H1 (cell line): ENCODE measurements at regions not wholly inside any gene's neighbourhood (a gene's known extent, or its start where the extent isn't known, plus 50 kb on each side); places are given as distances from the start of the nearest gene placed in this dataset.

ENCODE experiments used
- CTCF ChIA-PET: fragments of 300-600 bp; sonication (Branson Sonifier 250); formaldehyde crosslinking; loops from one replicate; lab custom pipeline; 2021; ENCODE audit not compliant: partially characterized antibody; lab: Charles Lee
- POLR2A ChIA-PET: fragments of 300-600 bp; sonication (Branson Sonifier 250); formaldehyde crosslinking; loops from one replicate; lab custom pipeline; 2021; ENCODE audit warnings: inconsistent platforms; ENCODE audit not compliant: partially characterized antibody; lab: Charles Lee
- DNase-seq, 2 experiments: peaks; one replicate each; pipeline versions ENCODE4 v3.0.0 to v3.0.0-alpha.2; 2010 to 2022; ENCODE audit warnings: low spot score in 2 of 2, low read depth in 1 of 2, mixed read lengths in 1 of 2
- FAIRE-seq: peaks from 2 replicates; lab custom pipeline; 2011; peaks lifted over from hg19 to GRCh38; lab: Jason Lieb, UNC
- H2AFZ ChIP-seq: 2 replicates; pipeline ENCODE4 v1.8.1; 2012; ENCODE audit warnings: low read length, inconsistent platforms
- H2AK5ac ChIP-seq: 2 replicates; pipeline ENCODE4 v1.6.1; 2013; ENCODE audit warnings: low read depth, low read length
- H2BK120ac ChIP-seq: replicated peaks from 2 replicates; pipeline ENCODE3; 2013; ENCODE audit warnings: low read depth, low read length, inconsistent platforms
- H2BK12ac ChIP-seq: 2 replicates; pipeline ENCODE4 v1.6.1; 2013; ENCODE audit warnings: low read depth, low read length
- H2BK15ac ChIP-seq: 2 replicates; pipeline ENCODE4 v1.6.1; 2013; ENCODE audit warnings: low read length
- H2BK20ac ChIP-seq: 2 replicates; pipeline ENCODE4 v1.6.1; 2013; ENCODE audit warnings: low read length
- H2BK5ac ChIP-seq: 2 replicates; pipeline ENCODE4 v1.6.1; 2013; ENCODE audit warnings: low read depth, low read length
- H3K14ac ChIP-seq: 2 replicates; pipeline ENCODE4 v1.6.1; 2013; ENCODE audit warnings: inconsistent platforms; ENCODE audit not compliant: insufficient read length
- H3K18ac ChIP-seq: 2 replicates; pipeline ENCODE4 v1.6.1; 2013; ENCODE audit warnings: low read length; ENCODE audit errors: extremely low read depth
- H3K23ac ChIP-seq: 2 replicates; pipeline ENCODE4 v1.6.1; 2013; ENCODE audit warnings: inconsistent platforms; ENCODE audit not compliant: insufficient read length
- H3K23me2 ChIP-seq: 2 replicates; pipeline ENCODE4 v1.6.1; 2013; ENCODE audit warnings: low read depth, low read length
- H3K27ac ChIP-seq: 2 replicates; pipeline ENCODE4 v1.6.1; 2011; ENCODE audit warnings: low read depth, low read length, inconsistent platforms
- H3K27me3 ChIP-seq, 4 experiments: replicated peaks in 1 of 4; 1 replicate in 1 of 4; 2 replicates in 3 of 4; pipeline versions ENCODE4 v1.6.1 to v1.8.1; 2011 to 2013; ENCODE audit warnings: low read length in 3 of 4, mild to moderate bottlenecking in 3 of 4, inconsistent platforms in 2 of 4, mixed read lengths in 2 of 4, moderate library complexity in 1 of 4; ENCODE audit not compliant: control insufficient read depth in 3 of 4, insufficient read depth in 3 of 4; ENCODE audit errors: extremely low read depth in 1 of 4
- H3K36me3 ChIP-seq, 4 experiments: 2 replicates each; pipeline versions ENCODE4 v1.6.1 to v1.8.1; 2011 to 2013; ENCODE audit warnings: mild to moderate bottlenecking in 4 of 4, low read length in 3 of 4, moderate library complexity in 2 of 4, control low read depth in 1 of 4, inconsistent platforms in 1 of 4; ENCODE audit not compliant: insufficient read depth in 4 of 4, control insufficient read depth in 2 of 4
- H3K4ac ChIP-seq: replicated peaks from 2 replicates; pipeline ENCODE3; 2013; ENCODE audit warnings: low read length, low read depth, mixed read lengths, inconsistent platforms; ENCODE audit not compliant: insufficient read length
- H3K4me1 ChIP-seq, 4 experiments: replicated peaks in 1 of 4; 1 replicate in 1 of 4; 2 replicates in 3 of 4; pipeline versions ENCODE4 v1.6.1 to v1.8.1; 2011 to 2013; ENCODE audit warnings: low read length in 3 of 4, inconsistent platforms in 2 of 4, mixed read lengths in 1 of 4; ENCODE audit not compliant: insufficient read depth in 4 of 4, control insufficient read depth in 3 of 4
- H3K4me2 ChIP-seq, 2 experiments: 2 replicates each; pipeline versions ENCODE4 v1.6.1 to v1.8.1; 2011 to 2013; ENCODE audit warnings: low read depth in 2 of 2, low read length in 2 of 2, control low read depth in 1 of 2, inconsistent platforms in 1 of 2, mild to moderate bottlenecking in 1 of 2; ENCODE audit not compliant: insufficient read depth in 1 of 2
- H3K4me3 ChIP-seq, 4 experiments: fragments of 200-600, 300-600 bp in 1 of 4; sonication (generic), shearing (Covaris generic), sonication (Bioruptor Twin) in 1 of 4; 2 replicates each; pipeline versions ENCODE4 v1.5.1 to v1.8.1; 2011 to 2016; ENCODE audit warnings: low read length in 4 of 4, low read depth in 3 of 4, control low read depth in 2 of 4, inconsistent platforms in 2 of 4, mild to moderate bottlenecking in 2 of 4, mixed read lengths in 1 of 4, moderate library complexity in 1 of 4; ENCODE audit not compliant: insufficient read depth in 2 of 4; ENCODE audit errors: extremely low read depth in 1 of 4
- H3K56ac ChIP-seq: replicated peaks from 2 replicates; pipeline ENCODE3; 2013; ENCODE audit warnings: low read depth, mild to moderate bottlenecking, mixed read lengths, low read length, inconsistent platforms; ENCODE audit not compliant: insufficient read length
- H3K79me1 ChIP-seq: 2 replicates; pipeline ENCODE4 v1.6.1; 2013; ENCODE audit warnings: low read depth, low read length, control low read depth
- H3K79me2 ChIP-seq, 2 experiments: 2 replicates each; pipeline versions ENCODE4 v1.6.1 to v1.8.1; 2012 to 2013; ENCODE audit warnings: low read length in 2 of 2, mild to moderate bottlenecking in 2 of 2, inconsistent platforms in 1 of 2; ENCODE audit not compliant: insufficient read depth in 2 of 2, control insufficient read depth in 1 of 2
- H3K9ac ChIP-seq, 4 experiments: replicated peaks in 1 of 4; 1 replicate in 1 of 4; 2 replicates in 3 of 4; pipeline versions ENCODE4 v1.6.1 to v1.8.1; 2011 to 2013; ENCODE audit warnings: low read depth in 3 of 4, low read length in 3 of 4, control low read depth in 2 of 4, mild to moderate bottlenecking in 2 of 4, moderate library complexity in 2 of 4, inconsistent platforms in 1 of 4; ENCODE audit errors: extremely low read depth in 1 of 4
- H3K9me3 ChIP-seq, 2 experiments: 2 replicates each; pipeline versions ENCODE4 v1.6.1 to v1.8.1; 2012 to 2013; ENCODE audit warnings: mild to moderate bottlenecking in 2 of 2, moderate library complexity in 2 of 2, control low read depth in 1 of 2, inconsistent platforms in 1 of 2, low read depth in 1 of 2, low read length in 1 of 2, mixed read lengths in 1 of 2; ENCODE audit not compliant: insufficient read depth in 2 of 2
- H4K20me1 ChIP-seq, 2 experiments: replicated peaks in 1 of 2; 2 replicates each; pipeline versions ENCODE3 to v1.8.1; 2011 to 2013; ENCODE audit warnings: inconsistent platforms in 2 of 2, low read length in 2 of 2, mild to moderate bottlenecking in 1 of 2; ENCODE audit not compliant: insufficient read depth in 2 of 2, control insufficient read depth in 1 of 2
- H4K5ac ChIP-seq: 2 replicates; pipeline ENCODE4 v1.6.1; 2013; ENCODE audit warnings: low read length, low read depth, mixed read lengths, inconsistent platforms; ENCODE audit not compliant: insufficient read length
- H4K8ac ChIP-seq: 2 replicates; pipeline ENCODE4 v1.8.0; 2013; ENCODE audit warnings: mild to moderate bottlenecking, moderate library complexity, low read length, inconsistent platforms; ENCODE audit not compliant: insufficient read depth; ENCODE audit errors: extremely low read depth
- H4K91ac ChIP-seq: replicated peaks from 2 replicates; pipeline ENCODE3; 2013; ENCODE audit warnings: low read length, mixed read lengths, inconsistent platforms; ENCODE audit not compliant: insufficient read length
- BCL11A ChIP-seq, 2 experiments: IDR thresholded peaks; one replicate each; pipeline ENCODE4 v1.6.1; 2011; ENCODE audit warnings: low read depth in 2 of 2, low read length in 2 of 2, mild to moderate bottlenecking in 2 of 2
- BRCA1 ChIP-seq: IDR thresholded peaks from 2 replicates; pipeline ENCODE4 v1.6.1; 2012; ENCODE audit warnings: low read depth, low read length, improper control_type of control experiment
- CHD1 ChIP-seq: IDR thresholded peaks from 2 replicates; pipeline ENCODE4 v1.6.1; 2012; ENCODE audit warnings: low read depth, low read length, improper control_type of control experiment
- EGR1 ChIP-seq: IDR thresholded peaks from 2 replicates; pipeline ENCODE4 v1.6.1; 2011; ENCODE audit warnings: low read depth, low read length, borderline replicate concordance
- EZH2 ChIP-seq: fragments of 200-600 bp; sonication (generic); IDR thresholded peaks from 2 replicates; pipeline ENCODE4 v1.7.1; 2012; ENCODE audit warnings: low read depth, mild to moderate bottlenecking, moderate library complexity, low read length, inconsistent platforms; ENCODE audit not compliant: severe bottlenecking
- GABPA ChIP-seq: IDR thresholded peaks from 2 replicates; pipeline ENCODE4 v1.6.1; 2011; ENCODE audit warnings: mild to moderate bottlenecking, low read length, moderate library complexity, borderline replicate concordance; ENCODE audit not compliant: insufficient read depth
- KDM1A ChIP-seq: fragments of 200-600, 300-600 bp; sonication (generic); IDR thresholded peaks from 2 replicates; pipeline ENCODE4 v1.7.1; 2016; ENCODE audit warnings: mild to moderate bottlenecking, low read length, borderline replicate concordance
- KDM5A ChIP-seq: fragments of 200-600 bp; IDR thresholded peaks from 2 replicates; pipeline ENCODE4 v1.7.1; 2012; ENCODE audit warnings: mild to moderate bottlenecking, low read length, inconsistent platforms, mixed read lengths
- MAX ChIP-seq: IDR thresholded peaks from 2 replicates; pipeline ENCODE4 v1.6.1; 2012; ENCODE audit warnings: inconsistent platforms
- RXRA ChIP-seq: IDR thresholded peaks from 2 replicates; pipeline ENCODE4 v1.6.1; 2011; ENCODE audit warnings: low read depth, mild to moderate bottlenecking, low read length, moderate library complexity; ENCODE audit not compliant: insufficient read depth
- SP1 ChIP-seq: IDR thresholded peaks from 2 replicates; pipeline ENCODE4 v1.6.1; 2011; ENCODE audit warnings: low read depth, low read length
- SP4 ChIP-seq: IDR thresholded peaks from 2 replicates; pipeline ENCODE4 v1.6.1; 2012; ENCODE audit warnings: low read length, inconsistent platforms
- TAF1 ChIP-seq: IDR thresholded peaks from 2 replicates; pipeline ENCODE4 v1.6.1; 2011; ENCODE audit warnings: mild to moderate bottlenecking, low read depth, low read length
- WGBS, 2 experiments: shearing (Covaris generic) in 1 of 2; methylation state at CpG; one replicate each; pipeline versions ENCODE4 v1.1.6 to v1.1.7; 2013 to 2015; ENCODE audit warnings: low lambda C conversion rate in 2 of 2, mixed read lengths in 2 of 2, inconsistent platforms in 1 of 2, low coverage in 1 of 2, missing lambda C conversion rate in 1 of 2; ENCODE audit not compliant: insufficient replicate concordance in 2 of 2, insufficient coverage in 1 of 2, insufficient read length in 1 of 2; ENCODE audit errors: extremely low coverage in 1 of 2, missing lambda C conversion rate in 1 of 2; 5-methylcytosine and 5-hydroxymethylcytosine counted together

- no peaks in the 10 kb centered on the region for H3K79me1 ChIP-seq
- H3K4me2 ChIP-seq = 0 out of 4 replicates have a peak overlapping the region, but pooled peaks of 1 of the 2 experiments have one; percentile 27
- H2BK15ac ChIP-seq = no peak overlapping the region
- ChIA-PET CTCF (interaction anchor here (0.7 to 3.6 kb wide), 42 partner anchors 9 to 163 kb away, joined by 3 to 56 read pairs (median 5); partner anchors contain the start of gene RAMP3), POLR2A (interaction anchor here (0.6 to 0.8 kb wide), 2 partner anchors 44 to 103 kb away, joined by 3 read pairs; partner anchors contain the start of gene RAMP3)
- peaks cover 0 to 3% (median 3%) of the 10 kb centered on the region in 4 experiments; a peak in 3 of 7 replicates for H3K27me3 ChIP-seq
- H2BK120ac ChIP-seq = no peak overlapping the region
- H4K8ac ChIP-seq = peak overlapping the region; percentile 62
- no peak overlapping the region for H4K91ac ChIP-seq
- H2BK5ac ChIP-seq = no peak overlapping the region
- no peak overlapping the region for H3K56ac ChIP-seq
- H3K23me2 ChIP-seq = no peaks in the 10 kb centered on the region; the same call in 1 of the 2 replicates
- H3K23ac ChIP-seq = no peak overlapping the region
- H3K27ac ChIP-seq = no peak overlapping the region
- FAIRE-seq (peak; percentile 69), DNase-seq (peak; percentile 41 to 98)
- H2BK20ac ChIP-seq = no peak overlapping the region
- H3K36me3 ChIP-seq = no peaks in the 10 kb centered on the region
- H3K4me3 ChIP-seq = no peak overlapping the region
- no peak overlapping the region for H2AK5ac ChIP-seq
- H3K9me3 ChIP-seq = no peaks in the 10 kb centered on the region; a peak in 1 of 4 replicates
- H3K79me2 ChIP-seq = no peaks in the 10 kb centered on the region
- no peak overlapping the region for H2BK12ac ChIP-seq
- H3K9ac ChIP-seq = no peak overlapping the region
- no peaks in the 10 kb centered on the region for H3K4me1 ChIP-seq
- H3K18ac ChIP-seq = no peak overlapping the region
- peak overlapping the region; percentile 43; the same call in 1 of the 2 replicates for H2AFZ ChIP-seq
- H3K14ac ChIP-seq = no peak overlapping the region
- no peaks in the 10 kb centered on the region for H4K20me1 ChIP-seq
- 28% methylated on average over 30 of the region's 30 CpGs; no CpG with 5 or more reads in 1 of the 2 experiments for WGBS, 2 experiments
- no peak overlapping the region for H4K5ac ChIP-seq
- no peak overlapping the region for H3K4ac ChIP-seq
- TF ChIP-seq SP1 (no peak), BRCA1 (no peak), KDM5A (no peak), GABPA (no peak; the same call in 1 of the 2 replicates), EGR1 (no peak), SP4 (no peak), KDM1A (no peak), TAF1 (no peak), EZH2 (no peak), RXRA (no peak), CHD1 (no peak), MAX (peak; percentile 81), BCL11A (IDR thresholded peaks at IDR 0.05; ENCODE audit: low read depth in 2 of 2, low read length in 2 of 2) (no peak)
Observed at GRCh38 chr7:45259966-45260646, 102.5 kb downstream of the RAMP3 start.
